ENCODE measurements at regions not wholly inside any gene's neighbourhood (a gene's known extent, or its start where the extent isn't known, plus 50 kb on each side); places are given as distances from the start of the nearest gene placed in this dataset.

DNA sequence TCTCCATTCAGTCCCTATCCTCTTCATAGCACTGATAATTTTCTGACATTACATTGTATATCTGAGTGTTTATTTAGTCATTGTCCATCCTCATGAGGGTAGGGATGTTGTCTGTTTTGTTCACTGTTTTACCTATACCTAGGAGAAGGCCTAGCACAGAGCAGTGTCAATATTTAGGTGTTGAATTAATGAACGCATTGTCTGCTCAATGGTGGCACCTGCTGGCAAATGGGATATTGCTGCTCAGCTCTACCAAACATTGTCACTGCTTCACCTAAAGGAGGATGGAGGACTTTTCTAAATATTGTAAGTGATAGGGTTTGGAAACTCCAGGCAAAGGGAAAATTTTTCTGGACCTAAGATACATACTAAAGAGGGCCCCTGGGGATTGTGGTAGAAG, 243.9 kb downstream of the RRAGC start:
- Histone ChIP-seq H3K18ac (ENCODE audit: low read length) (no peak overlapping the region), H3K4ac (ENCODE audit: low read depth, low read length) (no peak overlapping the region), H2BK12ac (ENCODE audit: low read length) (no peak overlapping the region), H3K27ac (ENCODE audit: low read depth, low read length) (no peak overlapping the region), H3K36me3 (ENCODE audit: control insufficient read depth in 1 of 2, insufficient read depth in 2 of 2, low read length in 2 of 2) (no peaks in the 10 kb centered on the region), H3K4me2 (ENCODE audit: low read length) (no peak overlapping the region), H3K23ac (ENCODE audit: low read length) (no peak overlapping the region), H3K4me1 (ENCODE audit: control insufficient read depth in 1 of 2, insufficient read depth in 2 of 2, low read length in 2 of 2) (peaks cover 0 to 5% of the 10 kb centered on the region in 2 experiments), H2AK5ac (ENCODE audit: low read length) (no peak overlapping the region), H3K9ac (ENCODE audit: low read length) (no peak overlapping the region), H4K91ac (ENCODE audit: low read depth, low read length) (no peak overlapping the region), H3K14ac (ENCODE audit: low read length) (no peak overlapping the region), H2BK5ac (ENCODE audit: low read depth, low read length, poor library complexity) (no peak overlapping the region), H3K27me3 (ENCODE audit: insufficient read depth, low read length) (no peaks in the 10 kb centered on the region), H2AFZ (ENCODE audit: insufficient read depth, low read length, poor library complexity) (no peak overlapping the region), H2BK120ac (ENCODE audit: insufficient read depth, low read length, poor library complexity) (no peak overlapping the region), H3K79me2 (ENCODE audit: control insufficient read depth, insufficient read depth, low read length, poor library complexity) (no peaks in the 10 kb centered on the region), H3K4me3 (ENCODE audit: low read depth, low read length) (no peak overlapping the region), H4K12ac (ENCODE audit: low read depth, low read length) (no peak overlapping the region), H3K9me3 (ENCODE audit: insufficient read depth, low read depth, low read length) (no peaks in the 10 kb centered on the region), H4K8ac (ENCODE audit: low read depth, low read length) (no peak overlapping the region), H3K79me1 (ENCODE audit: low read length) (no peaks in the 10 kb centered on the region)
- WGBS (ENCODE audit: extremely low coverage, insufficient coverage, insufficient read length) = no CpG with 5 or more reads among the region's 1 CpG
- no peak for DNase-seq

DNA sequence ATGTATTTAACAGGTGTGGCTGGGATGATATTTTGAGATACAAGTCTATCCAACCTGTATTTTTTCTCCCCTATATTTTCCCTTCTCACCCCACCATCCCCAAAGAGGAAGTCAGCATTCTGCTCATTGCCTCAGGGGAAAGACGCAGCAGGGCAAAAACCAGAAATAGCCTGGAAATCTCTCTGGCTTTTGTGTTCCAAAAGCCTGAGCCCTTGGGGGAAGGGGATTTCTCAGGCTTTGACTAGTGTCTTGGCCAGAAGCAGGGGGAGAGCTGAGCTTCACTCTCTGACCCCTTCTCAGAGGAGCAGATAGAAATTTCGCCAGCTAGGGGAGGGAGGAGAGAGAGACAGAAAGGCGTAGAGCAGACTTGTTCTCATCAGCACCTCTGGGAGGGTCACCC, 244.7 kb downstream of the RRAGC start:
- peaks cover 0 to 5% of the 10 kb centered on the region in 2 experiments for H3K4me1 ChIP-seq (ENCODE audit: control insufficient read depth in 1 of 2, insufficient read depth in 2 of 2, low read length in 2 of 2)
- no peak for DNase-seq
- no CpG with 5 or more reads among the region's 3 CpGs for WGBS (ENCODE audit: extremely low coverage, insufficient coverage, insufficient read length)
- H2BK120ac ChIP-seq (ENCODE audit: insufficient read depth, low read length, poor library complexity) = no peak overlapping the region
- peak overlapping the region; percentile 7 for H3K4me2 ChIP-seq (ENCODE audit: low read length)
- no peaks in the 10 kb centered on the region for H3K36me3 ChIP-seq (ENCODE audit: control insufficient read depth in 1 of 2, insufficient read depth in 2 of 2, low read length in 2 of 2)
- no peaks in the 10 kb centered on the region for H3K9me3 ChIP-seq (ENCODE audit: insufficient read depth, low read depth, low read length)
- no peak overlapping the region for H4K12ac ChIP-seq (ENCODE audit: low read depth, low read length)
- no peak overlapping the region for H4K8ac ChIP-seq (ENCODE audit: low read depth, low read length)
- no peaks in the 10 kb centered on the region for H3K79me1 ChIP-seq (ENCODE audit: low read length)
- H2AK5ac ChIP-seq (ENCODE audit: low read length) = no peak overlapping the region
- H3K18ac ChIP-seq (ENCODE audit: low read length) = no peak overlapping the region
- H3K9ac ChIP-seq (ENCODE audit: low read length) = no peak overlapping the region
- no peaks in the 10 kb centered on the region for H3K79me2 ChIP-seq (ENCODE audit: control insufficient read depth, insufficient read depth, low read length, poor library complexity)
- no peak overlapping the region for H3K14ac ChIP-seq (ENCODE audit: low read length)
- no peak overlapping the region for H2AFZ ChIP-seq (ENCODE audit: insufficient read depth, low read length, poor library complexity)
- H3K4me3 ChIP-seq (ENCODE audit: low read depth, low read length) = no peak overlapping the region
- H3K27ac ChIP-seq (ENCODE audit: low read depth, low read length) = no peak overlapping the region
- H2BK12ac ChIP-seq (ENCODE audit: low read length) = no peak overlapping the region
- no peak overlapping the region for H3K23ac ChIP-seq (ENCODE audit: low read length)
- no peak overlapping the region for H2BK5ac ChIP-seq (ENCODE audit: low read depth, low read length, poor library complexity)
- no peaks in the 10 kb centered on the region for H3K27me3 ChIP-seq (ENCODE audit: insufficient read depth, low read length)
- H3K4ac ChIP-seq (ENCODE audit: low read depth, low read length) = no peak overlapping the region
- no peak overlapping the region for H4K91ac ChIP-seq (ENCODE audit: low read depth, low read length)

DNA sequence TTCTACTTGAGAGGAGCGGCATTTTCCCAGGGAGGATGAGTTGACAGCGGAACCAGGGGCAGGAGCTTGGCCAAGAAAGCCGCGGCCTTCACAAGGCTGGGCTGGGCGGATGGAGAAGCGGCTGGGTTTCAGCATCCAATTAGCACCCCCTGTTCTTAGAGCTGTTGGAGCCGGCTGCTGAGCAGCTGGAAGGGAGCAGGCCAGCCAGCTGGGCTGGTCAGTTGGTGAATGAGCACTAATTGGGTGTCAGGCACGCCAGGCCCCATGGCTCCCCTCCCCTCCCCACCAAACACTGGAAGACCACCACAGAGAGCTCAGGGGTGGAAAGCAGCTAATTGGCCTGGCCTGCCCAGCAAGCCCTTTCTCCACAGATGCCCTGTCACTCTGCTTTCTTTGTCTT, 245.6 kb downstream of the RRAGC start:
- no peaks in the 10 kb centered on the region for H3K27me3 ChIP-seq (ENCODE audit: insufficient read depth, low read length)
- H2AK5ac ChIP-seq (ENCODE audit: low read length) = no peak overlapping the region
- WGBS (ENCODE audit: extremely low coverage, insufficient coverage, insufficient read length) = no CpG with 5 or more reads among the region's 8 CpGs
- DNase-seq = no peak
- H3K79me2 ChIP-seq (ENCODE audit: control insufficient read depth, insufficient read depth, low read length, poor library complexity) = no peaks in the 10 kb centered on the region
- H3K4me3 ChIP-seq (ENCODE audit: low read depth, low read length) = no peak overlapping the region
- no peak overlapping the region for H2AFZ ChIP-seq (ENCODE audit: insufficient read depth, low read length, poor library complexity)
- no peak overlapping the region for H3K23ac ChIP-seq (ENCODE audit: low read length)
- no peak overlapping the region for H3K27ac ChIP-seq (ENCODE audit: low read depth, low read length)
- H3K4ac ChIP-seq (ENCODE audit: low read depth, low read length) = no peak overlapping the region
- no peak overlapping the region for H3K18ac ChIP-seq (ENCODE audit: low read length)
- H2BK5ac ChIP-seq (ENCODE audit: low read depth, low read length, poor library complexity) = no peak overlapping the region
- peaks cover 0 to 5% of the 10 kb centered on the region in 2 experiments for H3K4me1 ChIP-seq (ENCODE audit: control insufficient read depth in 1 of 2, insufficient read depth in 2 of 2, low read length in 2 of 2)
- H2BK12ac ChIP-seq (ENCODE audit: low read length) = no peak overlapping the region
- H3K4me2 ChIP-seq (ENCODE audit: low read length) = no peak overlapping the region
- no peak overlapping the region for H3K14ac ChIP-seq (ENCODE audit: low read length)
- no peak overlapping the region for H4K12ac ChIP-seq (ENCODE audit: low read depth, low read length)
- no peak overlapping the region for H3K9ac ChIP-seq (ENCODE audit: low read length)
- H2BK120ac ChIP-seq (ENCODE audit: insufficient read depth, low read length, poor library complexity) = no peak overlapping the region
- no peak overlapping the region for H4K8ac ChIP-seq (ENCODE audit: low read depth, low read length)
- no peaks in the 10 kb centered on the region for H3K36me3 ChIP-seq (ENCODE audit: control insufficient read depth in 1 of 2, insufficient read depth in 2 of 2, low read length in 2 of 2)
- no peak overlapping the region for H4K91ac ChIP-seq (ENCODE audit: low read depth, low read length)
- no peaks in the 10 kb centered on the region for H3K9me3 ChIP-seq (ENCODE audit: insufficient read depth, low read depth, low read length)
- no peaks in the 10 kb centered on the region for H3K79me1 ChIP-seq (ENCODE audit: low read length)

DNA sequence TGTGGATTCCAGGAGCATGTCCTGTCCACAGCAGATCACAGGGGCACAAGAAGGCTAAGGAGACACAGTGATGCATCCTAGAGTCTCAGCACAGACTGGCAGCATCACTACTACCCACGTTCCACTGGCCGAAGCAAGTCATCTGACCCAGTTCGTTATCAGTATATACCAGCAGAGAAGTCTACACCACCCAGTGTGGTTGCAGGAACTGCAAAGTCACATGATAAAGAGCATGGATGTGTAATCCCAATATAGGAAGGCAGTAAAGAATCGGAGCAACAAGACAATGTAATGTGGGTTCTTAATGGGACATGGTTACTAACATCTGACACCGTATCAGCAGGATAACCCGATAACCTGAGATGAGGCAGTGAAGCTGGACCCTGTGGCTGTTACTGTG, 246.6 kb downstream of the RRAGC start:
- Histone ChIP-seq H3K9ac (ENCODE audit: low read length) (no peak overlapping the region), H3K4ac (ENCODE audit: low read depth, low read length) (no peak overlapping the region), H2BK5ac (ENCODE audit: low read depth, low read length, poor library complexity) (no peak overlapping the region), H3K27me3 (ENCODE audit: insufficient read depth, low read length) (no peaks in the 10 kb centered on the region), H3K18ac (ENCODE audit: low read length) (no peak overlapping the region), H3K4me1 (ENCODE audit: control insufficient read depth in 1 of 2, insufficient read depth in 2 of 2, low read length in 2 of 2) (peaks cover 0 to 7% of the 10 kb centered on the region in 2 experiments), H3K79me2 (ENCODE audit: control insufficient read depth, insufficient read depth, low read length, poor library complexity) (no peaks in the 10 kb centered on the region), H4K12ac (ENCODE audit: low read depth, low read length) (no peak overlapping the region), H2BK120ac (ENCODE audit: insufficient read depth, low read length, poor library complexity) (no peak overlapping the region), H2BK12ac (ENCODE audit: low read length) (no peak overlapping the region), H4K8ac (ENCODE audit: low read depth, low read length) (no peak overlapping the region), H3K4me2 (ENCODE audit: low read length) (no peak overlapping the region), H3K36me3 (ENCODE audit: control insufficient read depth in 1 of 2, insufficient read depth in 2 of 2, low read length in 2 of 2) (no peaks in the 10 kb centered on the region), H4K91ac (ENCODE audit: low read depth, low read length) (no peak overlapping the region), H2AK5ac (ENCODE audit: low read length) (no peak overlapping the region), H3K4me3 (ENCODE audit: low read depth, low read length) (no peak overlapping the region), H2AFZ (ENCODE audit: insufficient read depth, low read length, poor library complexity) (no peak overlapping the region), H3K23ac (ENCODE audit: low read length) (no peak overlapping the region), H3K27ac (ENCODE audit: low read depth, low read length) (no peak overlapping the region), H3K79me1 (ENCODE audit: low read length) (no peaks in the 10 kb centered on the region), H3K9me3 (ENCODE audit: insufficient read depth, low read depth, low read length) (no peaks in the 10 kb centered on the region), H3K14ac (ENCODE audit: low read length) (no peak overlapping the region)
- WGBS (ENCODE audit: extremely low coverage, insufficient coverage, insufficient read length) = no CpG with 5 or more reads among the region's 6 CpGs
- no peak for DNase-seq

All from trophoblast cell (in vitro differentiated cells and primary cell).